ENCODE measurements at regions not wholly inside any gene's neighbourhood (a gene's known extent, or its start where the extent isn't known, plus 50 kb on each side); places are given as distances from the start of the nearest gene placed in this dataset.
"Not testable (repeated sequence)": the region's sequence is repeated elsewhere in the genome, so short reads cannot be mapped to it uniquely, and the experiment has no call there.

DNA sequence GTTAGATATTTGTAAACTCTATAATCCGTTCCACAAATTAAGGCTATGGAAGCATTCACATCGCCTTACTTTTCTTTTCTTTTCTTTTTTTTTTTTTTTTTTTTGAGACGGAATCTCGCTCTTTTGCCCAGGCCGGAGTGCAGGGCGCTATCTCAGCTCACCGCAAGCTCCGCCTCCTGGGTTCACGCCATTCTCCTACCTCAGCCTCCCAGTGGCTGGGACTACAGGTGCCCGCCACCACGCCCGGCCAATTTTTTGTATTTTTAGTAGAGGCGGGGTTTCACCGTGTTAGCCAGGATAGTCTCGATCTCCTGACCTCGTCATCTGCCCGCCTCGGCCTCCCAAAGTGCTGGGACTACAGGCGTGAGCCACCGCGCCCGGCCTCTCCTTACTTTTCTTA, 104.1 kb upstream of the SLC27A6 start:
- TF ChIP-seq, protein P1, sequence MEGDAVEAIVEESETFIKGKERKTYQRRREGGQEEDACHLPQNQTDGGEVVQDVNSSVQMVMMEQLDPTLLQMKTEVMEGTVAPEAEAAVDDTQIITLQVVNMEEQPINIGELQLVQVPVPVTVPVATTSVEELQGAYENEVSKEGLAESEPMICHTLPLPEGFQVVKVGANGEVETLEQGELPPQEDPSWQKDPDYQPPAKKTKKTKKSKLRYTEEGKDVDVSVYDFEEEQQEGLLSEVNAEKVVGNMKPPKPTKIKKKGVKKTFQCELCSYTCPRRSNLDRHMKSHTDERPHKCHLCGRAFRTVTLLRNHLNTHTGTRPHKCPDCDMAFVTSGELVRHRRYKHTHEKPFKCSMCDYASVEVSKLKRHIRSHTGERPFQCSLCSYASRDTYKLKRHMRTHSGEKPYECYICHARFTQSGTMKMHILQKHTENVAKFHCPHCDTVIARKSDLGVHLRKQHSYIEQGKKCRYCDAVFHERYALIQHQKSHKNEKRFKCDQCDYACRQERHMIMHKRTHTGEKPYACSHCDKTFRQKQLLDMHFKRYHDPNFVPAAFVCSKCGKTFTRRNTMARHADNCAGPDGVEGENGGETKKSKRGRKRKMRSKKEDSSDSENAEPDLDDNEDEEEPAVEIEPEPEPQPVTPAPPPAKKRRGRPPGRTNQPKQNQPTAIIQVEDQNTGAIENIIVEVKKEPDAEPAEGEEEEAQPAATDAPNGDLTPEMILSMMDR (IDR thresholded peaks at IDR 0.05) = not testable (repeated sequence)
- not testable (repeated sequence) for TF ChIP-seq POLR2AphosphoS5, POLR2A, EP300 (IDR thresholded peaks at IDR 0.05)
